Glutamatergic neuron (in vitro differentiated cells): ENCODE measurements at regions not wholly inside any gene's neighbourhood (a gene's known extent, or its start where the extent isn't known, plus 50 kb on each side); places are given as distances from the start of the nearest gene placed in this dataset.

Source experiments
- DNase-seq: peaks from one replicate; pipeline ENCODE4 v3.0.0; 2022
- H3K27ac Mint-ChIP-seq: one replicate; pipeline ENCODE4 v1.8.0; 2020; ENCODE audit warnings: mild to moderate bottlenecking, mixed read lengths, inconsistent platforms; ENCODE audit not compliant: unreplicated experiment
- H3K27me3 Mint-ChIP-seq: one replicate; pipeline ENCODE4 v1.8.0; 2020; ENCODE audit warnings: mild to moderate bottlenecking, moderate library complexity, mixed read lengths, inconsistent platforms; ENCODE audit not compliant: unreplicated experiment
- H3K36me3 Mint-ChIP-seq: one replicate; pipeline ENCODE4 v1.8.0; 2020; ENCODE audit warnings: mild to moderate bottlenecking, mixed read lengths, inconsistent platforms; ENCODE audit not compliant: unreplicated experiment
- H3K4me1 Mint-ChIP-seq: one replicate; pipeline ENCODE4 v1.8.0; 2020; ENCODE audit warnings: mild to moderate bottlenecking, low read depth, mixed read lengths, inconsistent platforms; ENCODE audit not compliant: unreplicated experiment
- H3K4me3 Mint-ChIP-seq: one replicate; pipeline ENCODE4 v1.8.0; 2020; ENCODE audit warnings: mild to moderate bottlenecking, mixed read lengths, inconsistent platforms; ENCODE audit not compliant: unreplicated experiment
- H3K9me3 Mint-ChIP-seq: one replicate; pipeline ENCODE4 v1.8.0; 2020; ENCODE audit warnings: mild to moderate bottlenecking, moderate library complexity, mixed read lengths, inconsistent platforms; ENCODE audit not compliant: unreplicated experiment
- CTCF ChIP-seq: fragments of 200-600 bp; sonication (generic); IDR thresholded peaks from one replicate; pipeline ENCODE4 v1.5.0; 2021; ENCODE audit not compliant: partially characterized antibody, unreplicated experiment

GRCh38 chr7:28346676-28347363, 65.5 kb upstream of the CREB5 start:
- Mint-ChIP-seq H3K9me3 (peaks cover 1% of the 10 kb centered on the region), H3K27ac (no peak overlapping the region), H3K36me3 (no peaks in the 10 kb centered on the region), H3K4me1 (no peaks in the 10 kb centered on the region), H3K4me3 (no peak overlapping the region), H3K27me3 (no peaks in the 10 kb centered on the region)
- DNase-seq, result no peak
- no peak for TF ChIP-seq CTCF

DNA sequence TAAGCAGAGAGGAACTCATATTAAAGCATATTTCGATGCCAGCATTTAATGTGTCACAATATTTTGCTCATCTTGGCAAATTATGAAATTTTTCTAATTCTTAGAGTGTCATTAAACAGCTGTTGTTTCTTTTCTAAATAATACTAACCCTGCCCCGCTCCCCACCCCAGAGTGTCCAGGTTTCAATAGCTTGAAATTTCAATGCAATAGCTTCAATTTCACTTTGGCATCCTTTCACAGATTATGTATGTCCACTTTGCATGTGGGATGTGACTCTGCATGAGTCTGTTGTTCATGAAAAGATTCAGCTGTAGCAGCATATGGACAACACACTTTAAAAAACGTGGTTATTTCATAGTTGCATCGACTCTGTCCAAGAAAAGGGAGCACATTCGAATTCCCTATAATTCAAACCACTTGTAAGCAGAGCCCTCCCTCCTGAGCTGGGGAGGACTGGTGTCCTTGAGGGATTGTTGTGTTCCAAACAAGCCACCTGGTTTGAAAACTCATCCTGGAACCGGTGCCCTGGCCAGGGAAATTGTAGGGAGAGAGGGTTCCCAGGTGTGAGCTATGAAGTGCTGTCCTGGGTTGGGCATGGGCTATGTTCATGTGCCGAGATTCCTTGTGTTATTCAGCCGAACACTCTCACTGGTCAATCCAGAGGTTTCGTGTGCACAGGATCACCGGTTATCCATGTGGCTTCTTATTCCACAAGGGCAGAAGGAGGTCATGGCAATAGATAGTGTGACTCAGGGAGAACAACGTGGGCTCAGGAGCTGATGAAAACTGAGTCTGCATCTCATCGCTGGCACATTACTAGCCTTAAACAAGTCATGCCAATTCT, 64.6 kb upstream of the CREB5 start:
- DNase-seq, result no peak
- Mint-ChIP-seq H3K4me1 (no peaks in the 10 kb centered on the region), H3K36me3 (no peaks in the 10 kb centered on the region), H3K27me3 (no peaks in the 10 kb centered on the region), H3K9me3 (peaks cover 1% of the 10 kb centered on the region), H3K27ac (no peak overlapping the region), H3K4me3 (no peak overlapping the region)
- TF ChIP-seq CTCF, result no peak

- H3K27ac Mint-ChIP-seq, result no peak overlapping the region
- H3K4me1 Mint-ChIP-seq, result no peaks in the 10 kb centered on the region
- H3K27me3 Mint-ChIP-seq, result no peaks in the 10 kb centered on the region
- H3K4me3 Mint-ChIP-seq, result no peak overlapping the region
- H3K36me3 Mint-ChIP-seq, result no peaks in the 10 kb centered on the region
- DNase-seq, result no peak
- TF ChIP-seq CTCF, result no peak
- H3K9me3 Mint-ChIP-seq, result peaks cover 1% of the 10 kb centered on the region
These were observed 63.7 kb upstream of the CREB5 start for GRCh38 chr7:28348636-28349035.

GRCh38 chr7:28349637-28350036, 62.7 kb upstream of the CREB5 start:
- no peak for DNase-seq
- H3K4me1 Mint-ChIP-seq, result no peaks in the 10 kb centered on the region
- H3K36me3 Mint-ChIP-seq, result no peaks in the 10 kb centered on the region
- H3K27me3 Mint-ChIP-seq, result no peaks in the 10 kb centered on the region
- no peak overlapping the region for H3K4me3 Mint-ChIP-seq
- H3K9me3 Mint-ChIP-seq, result peaks cover 1% of the 10 kb centered on the region
- TF ChIP-seq CTCF, result no peak
- no peak overlapping the region for H3K27ac Mint-ChIP-seq

GRCh38 chr7:28350662-28351061, 61.7 kb upstream of the CREB5 start:
- no peak for TF ChIP-seq CTCF
- Mint-ChIP-seq H3K4me3 (no peak overlapping the region), H3K9me3 (peaks cover 1% of the 10 kb centered on the region), H3K36me3 (no peaks in the 10 kb centered on the region), H3K4me1 (no peaks in the 10 kb centered on the region), H3K27me3 (no peaks in the 10 kb centered on the region), H3K27ac (no peak overlapping the region)
- no peak for DNase-seq
